BJ (cell line): ENCODE measurements at regions not wholly inside any gene's neighbourhood (a gene's known extent, or its start where the extent isn't known, plus 50 kb on each side); places are given as distances from the start of the nearest gene placed in this dataset.

ENCODE experiments used
- CTCF ChIA-PET: fragments of 350-600 bp; formaldehyde crosslinking; extraction: SDS; loops from one replicate; lab custom pipeline; 2021; ENCODE audit warnings: antibody characterized with exemption, inconsistent platforms; lab: Yijun Ruan, JAX
- POLR2A ChIA-PET: fragments of 300-600 bp; sonication (Branson Sonifier 250); formaldehyde crosslinking; extraction: SDS; loops from one replicate; lab custom pipeline; 2021; ENCODE audit warnings: antibody characterized with exemption; lab: Charles Lee
- DNase-seq: peaks from one replicate; pipeline ENCODE4 v3.0.0-alpha.2; 2011; ENCODE audit warnings: low read depth
- H3K27me3 ChIP-seq: 2 replicates; pipeline ENCODE4 v1.6.0; 2011; ENCODE audit warnings: low read length; ENCODE audit not compliant: control insufficient read depth, insufficient read depth
- H3K36me3 ChIP-seq: 2 replicates; pipeline ENCODE4 v1.5.1; 2011; ENCODE audit warnings: low read length; ENCODE audit not compliant: control insufficient read depth, insufficient read depth
- H3K4me3 ChIP-seq: 2 replicates; pipeline ENCODE4 v1.5.1; 2011; ENCODE audit warnings: low read depth, mild to moderate bottlenecking, control low read depth, low read length
- TF ChIP-seq, protein P1 (sequence below): IDR thresholded peaks from 2 replicates; pipeline ENCODE4 v1.5.1; 2011; ENCODE audit warnings: low read depth, mild to moderate bottlenecking, control low read depth, inconsistent platforms, low read length, moderate library complexity; ENCODE audit not compliant: insufficient read depth

DNA sequence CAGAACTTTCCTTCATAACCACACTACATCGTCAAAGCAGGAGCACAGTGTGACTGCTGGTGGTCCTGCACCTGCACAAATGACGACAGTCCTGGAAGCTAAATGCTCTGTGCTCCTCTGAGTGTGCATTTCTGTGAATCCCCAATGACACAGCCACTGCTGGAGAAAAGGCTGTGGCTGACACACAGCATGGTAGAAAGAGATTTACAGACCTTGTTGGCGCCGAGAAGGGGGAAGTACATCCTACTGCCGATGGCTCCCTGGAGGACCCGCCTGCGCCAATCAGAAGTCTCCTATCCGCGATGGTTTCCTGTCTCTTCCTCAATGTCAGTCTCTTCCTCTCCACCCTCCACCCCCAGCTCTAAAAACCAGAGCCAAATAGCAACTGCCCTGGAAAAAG, 115.4 kb upstream of the RAB4A start:
- no peak for DNase-seq
- TF ChIP-seq, protein P1, sequence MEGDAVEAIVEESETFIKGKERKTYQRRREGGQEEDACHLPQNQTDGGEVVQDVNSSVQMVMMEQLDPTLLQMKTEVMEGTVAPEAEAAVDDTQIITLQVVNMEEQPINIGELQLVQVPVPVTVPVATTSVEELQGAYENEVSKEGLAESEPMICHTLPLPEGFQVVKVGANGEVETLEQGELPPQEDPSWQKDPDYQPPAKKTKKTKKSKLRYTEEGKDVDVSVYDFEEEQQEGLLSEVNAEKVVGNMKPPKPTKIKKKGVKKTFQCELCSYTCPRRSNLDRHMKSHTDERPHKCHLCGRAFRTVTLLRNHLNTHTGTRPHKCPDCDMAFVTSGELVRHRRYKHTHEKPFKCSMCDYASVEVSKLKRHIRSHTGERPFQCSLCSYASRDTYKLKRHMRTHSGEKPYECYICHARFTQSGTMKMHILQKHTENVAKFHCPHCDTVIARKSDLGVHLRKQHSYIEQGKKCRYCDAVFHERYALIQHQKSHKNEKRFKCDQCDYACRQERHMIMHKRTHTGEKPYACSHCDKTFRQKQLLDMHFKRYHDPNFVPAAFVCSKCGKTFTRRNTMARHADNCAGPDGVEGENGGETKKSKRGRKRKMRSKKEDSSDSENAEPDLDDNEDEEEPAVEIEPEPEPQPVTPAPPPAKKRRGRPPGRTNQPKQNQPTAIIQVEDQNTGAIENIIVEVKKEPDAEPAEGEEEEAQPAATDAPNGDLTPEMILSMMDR: no peak
- ChIA-PET POLR2A (no interaction called here), CTCF (no interaction called here)
- no peak overlapping the region for H3K4me3 ChIP-seq
- no peaks in the 10 kb centered on the region; the same call in 1 of the 2 replicates for H3K27me3 ChIP-seq
- no peaks in the 10 kb centered on the region for H3K36me3 ChIP-seq

DNA sequence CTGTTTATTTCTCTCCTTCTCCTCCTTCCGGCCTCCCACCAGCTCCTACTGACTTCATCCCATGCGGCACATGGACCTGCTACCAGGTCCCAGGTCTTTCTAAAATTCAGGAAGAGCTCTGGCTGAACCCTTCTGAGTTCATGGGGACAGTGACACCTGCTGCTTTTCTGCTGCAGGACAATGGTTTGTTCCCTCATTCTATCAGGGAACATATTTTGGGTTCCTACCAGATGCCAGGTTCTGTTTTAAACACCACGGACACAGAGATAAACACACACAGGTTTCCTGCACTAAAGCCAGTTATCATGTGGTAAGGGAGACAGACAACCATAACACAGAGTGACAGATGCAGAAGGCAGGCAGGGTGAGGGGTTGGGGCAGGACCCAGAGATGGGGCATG, 114.0 kb upstream of the RAB4A start:
- Histone ChIP-seq H3K36me3 (no peaks in the 10 kb centered on the region), H3K4me3 (no peak overlapping the region), H3K27me3 (no peaks in the 10 kb centered on the region; the same call in 1 of the 2 replicates)
- no peak for DNase-seq
- TF ChIP-seq, protein P1: peak; percentile 36
- ChIA-PET POLR2A (no interaction called here), CTCF (interaction anchor here (0.6 to 1.2 kb wide), 2 partner anchors 15 to 492 kb away, joined by 3 to 5 read pairs; no protein-coding TSS in a partner anchor)

DNA sequence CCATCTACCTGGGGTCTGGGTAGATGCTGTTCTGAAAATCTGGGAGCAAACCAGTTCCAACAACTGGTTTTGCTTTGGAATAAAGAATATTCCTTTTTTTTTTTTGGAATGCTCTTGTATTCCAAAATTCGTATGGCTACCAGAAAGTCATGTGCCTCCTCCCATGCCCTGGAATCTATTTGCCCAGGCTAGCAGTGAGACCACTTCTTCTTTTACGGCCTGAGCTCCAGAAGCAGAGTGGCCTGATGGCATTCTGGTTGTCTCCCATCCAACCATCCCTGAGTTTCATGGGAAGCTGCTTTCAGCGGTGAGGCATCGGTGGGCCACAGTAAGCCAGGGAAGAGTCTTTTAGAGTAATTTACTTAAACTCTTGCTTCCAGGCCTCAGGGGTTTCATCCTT, 113.4 kb upstream of the RAB4A start:
- H3K27me3 ChIP-seq: no peaks in the 10 kb centered on the region; the same call in 1 of the 2 replicates
- CTCF ChIA-PET: no interaction called here
- H3K4me3 ChIP-seq: no peak overlapping the region
- H3K36me3 ChIP-seq: no peaks in the 10 kb centered on the region
- TF ChIP-seq, protein P1: no peak
- no peak for DNase-seq
- POLR2A ChIA-PET: no interaction called here

DNA sequence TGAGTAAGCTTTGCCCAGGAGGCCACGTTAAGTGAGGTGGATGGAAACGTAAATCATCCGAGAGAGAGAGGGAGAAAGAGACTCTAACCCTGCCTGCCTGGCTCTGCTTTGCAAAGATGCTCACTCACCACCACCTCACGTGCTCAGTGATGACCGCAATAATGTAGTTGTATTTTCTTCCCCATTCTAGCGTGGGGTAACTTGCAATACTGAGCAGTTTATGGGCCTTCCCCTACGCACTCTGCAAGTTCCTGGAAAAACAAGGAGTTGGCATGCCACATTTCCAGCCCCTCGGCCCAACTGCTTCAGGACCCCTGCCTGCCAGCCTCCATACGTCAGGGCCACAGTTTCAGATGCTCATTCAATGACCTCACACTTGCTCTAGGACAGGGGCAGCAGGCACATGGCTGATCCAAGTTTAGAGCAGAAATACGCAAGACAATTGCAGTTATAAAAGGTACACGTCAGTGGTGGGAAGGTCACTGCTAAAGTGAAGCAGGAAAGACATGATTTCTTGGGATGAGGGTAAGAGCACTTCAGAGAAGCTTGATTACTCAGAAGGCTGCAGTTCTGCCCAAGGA, 112.5 kb upstream of the RAB4A start:
- CTCF ChIA-PET: no interaction called here
- POLR2A ChIA-PET: no interaction called here
- no peaks in the 10 kb centered on the region for H3K36me3 ChIP-seq
- DNase-seq: no peak
- no peaks in the 10 kb centered on the region; the same call in 1 of the 2 replicates for H3K27me3 ChIP-seq
- TF ChIP-seq, protein P1: no peak
- H3K4me3 ChIP-seq: no peak overlapping the region

DNA sequence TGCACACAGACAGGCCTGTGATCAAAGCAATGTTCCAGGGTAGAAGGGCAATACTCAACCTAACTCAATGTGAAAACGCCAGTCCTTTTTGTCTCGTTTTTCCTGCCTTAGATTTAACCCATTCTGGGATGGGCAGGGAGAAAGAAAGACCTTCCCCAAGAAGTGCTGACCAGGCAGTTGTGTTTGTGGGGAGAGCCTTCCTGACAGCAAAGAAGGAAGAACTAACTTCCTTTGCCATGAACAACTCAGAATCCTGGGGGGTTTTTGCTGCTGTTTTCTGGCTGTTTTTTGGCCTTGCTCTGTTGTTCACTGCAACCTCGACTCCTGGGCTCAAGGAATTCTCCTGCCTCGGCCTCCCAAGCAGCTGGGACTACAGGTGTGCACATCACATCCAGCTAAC, 112.0 kb upstream of the RAB4A start:
- TF ChIP-seq, protein P1: no peak
- CTCF ChIA-PET: no interaction called here
- DNase-seq: no peak
- POLR2A ChIA-PET: no interaction called here
- Histone ChIP-seq H3K36me3 (no peaks in the 10 kb centered on the region), H3K4me3 (no peak overlapping the region), H3K27me3 (no peaks in the 10 kb centered on the region; the same call in 1 of the 2 replicates)
